Suppressor macrophage treated with lipopolysaccharide for 1 hour (primary cell): ENCODE measurements at regions not wholly inside any gene's neighbourhood (a gene's known extent, or its start where the extent isn't known, plus 50 kb on each side); places are given as distances from the start of the nearest gene placed in this dataset.
A peak's percentile ranks its signal among the peaks of the same experiment; 100 is the strongest.
"Not testable (repeated sequence)": the region's sequence is repeated elsewhere in the genome, so short reads cannot be mapped to it uniquely, and the experiment has no call there.

Experiments
- DNase-seq, 3 donors: peaks; one replicate each; pipeline ENCODE4 v3.0.0-alpha.2; 2020 to 2022

DNA sequence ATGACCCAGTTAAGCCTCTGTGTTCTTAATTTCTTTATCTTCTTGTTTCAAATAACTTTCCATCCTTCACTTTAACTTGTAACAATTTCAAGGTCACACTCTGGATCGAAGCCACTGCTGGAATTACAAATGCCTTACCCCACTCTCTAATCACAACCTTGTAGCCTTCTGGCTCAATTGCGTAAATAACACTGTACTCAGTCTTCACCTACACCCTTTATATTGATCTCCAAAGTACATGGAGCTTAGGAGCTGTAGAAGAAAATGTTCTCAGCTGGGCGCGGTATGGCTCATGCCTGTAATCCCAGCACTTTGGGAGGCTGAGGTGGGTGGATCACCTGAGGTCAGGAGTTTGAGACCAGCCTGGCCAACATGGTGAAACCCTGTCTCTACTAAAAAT lies 164.3 kb upstream of the NPSR1 start:
- DNase-seq, result no peak

GRCh38 chr7:34497153-34497777 lies 160.8 kb upstream of the NPSR1 start:
- no peak for DNase-seq

GRCh38 chr7:34501156-34501555 lies 156.9 kb upstream of the NPSR1 start:
- DNase-seq, result no peak

DNA sequence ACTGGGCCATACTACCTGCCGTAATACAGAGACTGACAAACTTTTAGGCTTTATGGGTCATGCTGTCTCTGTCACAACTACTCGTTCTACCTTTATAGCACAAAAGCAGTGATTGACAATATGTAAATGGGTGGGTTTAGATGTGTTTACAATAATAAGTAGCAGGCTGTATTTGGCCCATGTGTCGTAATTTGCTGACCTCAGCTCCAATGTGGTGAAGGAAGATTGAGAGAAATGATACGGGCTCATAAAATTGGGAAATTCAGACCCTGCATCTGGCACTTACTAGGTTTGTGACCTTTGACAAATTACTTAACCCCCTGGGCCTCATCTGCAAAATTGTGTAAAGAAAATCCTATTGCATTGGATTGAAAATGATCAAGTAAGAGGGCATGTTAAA lies 150.8 kb upstream of the NPSR1 start:
- no peak for DNase-seq

DNA sequence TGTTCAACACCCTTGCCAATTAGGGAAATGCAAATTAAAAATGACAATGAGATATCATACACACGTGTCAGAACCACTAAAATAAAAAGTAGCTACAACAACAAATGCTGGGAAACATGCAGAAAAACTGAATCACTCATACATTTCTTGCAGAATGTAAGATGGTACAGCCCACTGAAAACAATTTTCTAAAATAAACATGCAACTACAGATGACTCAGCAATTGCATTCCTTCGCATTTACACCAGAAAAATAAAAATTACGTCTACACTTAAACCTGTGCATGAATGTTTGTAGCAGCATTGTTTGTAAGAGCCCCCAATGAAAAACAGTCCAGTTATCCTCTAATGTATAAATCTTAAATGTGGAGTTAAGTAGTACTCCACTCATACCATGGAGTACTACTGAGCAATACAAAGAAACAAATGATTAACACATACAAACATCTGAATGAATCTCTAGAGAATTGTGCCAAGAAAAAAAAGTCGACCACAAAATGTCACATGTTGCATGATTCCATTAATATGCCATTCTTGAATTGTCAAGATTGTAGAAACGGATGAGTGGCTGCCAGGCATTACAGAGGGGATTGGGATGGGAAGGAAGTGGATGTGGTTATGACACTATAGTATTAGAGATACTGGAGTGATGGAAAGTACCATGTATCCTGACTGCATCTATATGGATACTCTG lies 134.6 kb upstream of the NPSR1 start:
- no peak for DNase-seq

GRCh38 chr7:34530259-34530658 lies 127.8 kb upstream of the NPSR1 start:
- DNase-seq, result no peak

DNA sequence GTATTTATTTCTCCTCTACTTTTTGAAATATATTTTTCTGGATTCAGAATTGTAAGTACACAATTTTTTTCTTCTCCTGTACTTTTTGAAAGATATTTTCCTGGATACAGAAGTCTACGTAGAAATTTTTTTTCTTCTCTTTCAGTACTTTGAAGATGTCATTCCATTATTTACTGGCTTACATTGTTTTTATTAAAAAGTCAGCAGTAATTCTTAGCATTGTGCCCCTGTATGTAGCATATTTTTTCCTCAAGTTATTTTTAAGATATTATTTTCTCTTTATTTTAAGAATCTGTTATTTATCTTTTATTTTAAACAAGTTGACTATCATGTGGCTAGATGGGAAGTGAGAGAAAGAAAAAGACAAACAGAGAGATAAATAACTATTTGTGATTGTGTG lies 119.0 kb upstream of the NPSR1 start:
- no peak for DNase-seq

DNA sequence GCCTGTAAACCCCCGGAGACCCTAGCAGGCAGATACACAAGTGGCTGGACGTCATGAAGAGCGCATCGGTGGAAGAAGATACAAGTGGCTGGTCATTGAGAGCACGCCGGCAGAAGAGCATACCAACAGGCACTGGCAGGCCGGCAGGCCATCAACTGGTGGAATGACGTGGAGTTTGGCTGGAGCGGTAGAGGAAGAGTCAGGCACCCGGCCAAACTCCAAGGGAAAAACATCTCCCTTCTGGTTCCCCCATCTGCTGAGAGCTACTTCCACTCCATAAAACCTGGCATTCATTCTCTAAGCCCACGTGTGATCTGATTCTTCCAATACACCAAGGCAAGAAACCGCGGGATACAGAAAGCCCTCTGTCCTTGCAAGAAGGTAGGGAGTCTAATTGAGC lies 113.4 kb upstream of the NPSR1 start:
- DNase-seq, result no peak

GRCh38 chr7:34550996-34551395 lies 107.0 kb upstream of the NPSR1 start:
- no peak for DNase-seq

- no peak for DNase-seq
Observed at GRCh38 chr7:34552502-34552901, 105.5 kb upstream of the NPSR1 start.

DNA sequence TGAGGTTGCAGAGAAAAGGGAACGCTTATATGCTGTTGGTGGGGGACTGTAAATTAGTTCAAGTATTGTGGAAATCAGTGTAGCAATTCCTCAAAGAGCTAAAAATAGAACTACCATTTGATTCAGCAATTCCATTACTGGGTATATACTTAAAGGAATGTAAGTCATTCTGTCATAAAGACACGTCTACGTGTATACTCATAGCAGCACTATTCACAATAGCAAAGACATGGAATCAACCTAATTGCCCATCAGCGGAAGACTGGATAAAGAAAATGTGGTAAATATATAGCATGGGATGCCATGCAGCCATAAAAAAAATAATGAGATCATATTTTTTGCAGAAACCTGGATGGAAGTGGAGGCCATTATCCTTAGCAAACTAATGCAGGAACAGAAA lies 100.0 kb upstream of the NPSR1 start:
- DNase-seq, result no peak

DNA sequence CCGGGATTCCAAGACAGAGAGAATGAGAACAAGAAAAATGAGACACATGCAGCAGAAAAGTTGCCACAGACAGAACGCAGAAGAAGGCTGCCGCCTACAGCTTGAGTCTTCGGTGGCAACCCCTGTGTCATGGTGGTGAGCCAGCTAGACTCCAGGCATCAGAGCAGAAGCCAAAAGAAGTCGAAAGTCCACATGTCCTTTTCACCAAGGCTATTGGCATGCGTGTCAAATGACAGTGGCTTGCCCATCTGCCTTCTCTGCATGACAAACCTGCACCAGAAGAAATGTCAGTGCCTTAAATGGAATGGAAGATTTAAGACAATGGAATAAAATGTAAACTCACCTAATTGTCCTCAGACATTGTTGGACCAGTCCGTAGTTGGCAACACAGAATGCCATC lies 93.9 kb upstream of the NPSR1 start:
- DNase-seq, result no peak

DNA sequence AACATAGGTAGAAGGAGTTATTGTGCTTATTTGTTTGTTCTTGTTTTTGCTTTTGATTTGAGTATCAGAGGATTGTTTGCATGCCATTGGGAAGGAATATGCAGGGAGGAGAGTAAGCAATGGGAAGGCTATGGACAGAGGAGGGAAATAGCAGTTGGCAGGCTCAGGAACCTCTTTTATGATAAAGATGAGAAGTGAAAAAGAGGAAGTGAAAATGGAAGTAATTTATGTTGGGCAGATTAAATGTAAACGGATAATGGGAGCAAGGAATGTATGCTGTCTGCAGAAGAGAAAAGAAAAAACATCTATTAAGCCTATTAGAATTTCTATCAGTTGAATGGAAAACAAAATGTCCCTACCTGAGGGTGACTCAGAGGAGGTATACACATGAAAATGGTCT lies 90.1 kb upstream of the NPSR1 start:
- peak in 1 of 3 donors; percentile 1 for DNase-seq

DNA sequence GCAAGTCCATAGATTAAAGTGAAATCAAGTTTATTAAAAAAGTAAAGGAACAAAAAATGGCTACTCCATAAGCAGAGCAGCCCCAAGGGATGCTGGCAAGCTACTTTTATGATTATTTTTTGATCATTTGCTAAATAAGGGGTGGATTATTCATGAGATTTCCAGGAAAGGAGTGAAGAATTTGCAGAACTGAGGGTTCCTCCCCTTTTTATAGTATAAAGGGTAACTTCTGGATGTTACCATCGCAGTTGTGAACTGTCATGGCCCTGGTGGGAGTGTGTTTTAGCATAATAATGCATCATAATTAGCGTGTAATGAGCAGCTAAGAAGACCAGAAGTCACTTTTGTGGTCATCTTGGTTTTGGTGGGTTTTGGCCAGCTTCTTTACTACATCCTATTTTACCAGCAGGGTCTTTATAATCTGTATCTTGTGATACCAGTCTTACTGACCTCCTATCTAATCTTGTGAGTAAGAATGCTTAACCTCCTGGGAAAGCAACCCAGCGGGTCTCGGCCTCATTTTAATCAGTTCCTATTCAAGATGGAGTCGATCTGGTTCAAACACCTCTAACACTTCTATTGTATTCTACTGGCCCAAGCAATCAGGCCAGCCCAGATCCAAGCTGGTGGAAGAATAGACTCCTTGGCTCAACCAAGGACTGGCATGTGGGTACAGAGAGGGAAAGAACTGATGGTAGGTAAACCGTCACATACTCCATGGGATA lies 87.9 kb upstream of the NPSR1 start:
- no peak for DNase-seq

DNA sequence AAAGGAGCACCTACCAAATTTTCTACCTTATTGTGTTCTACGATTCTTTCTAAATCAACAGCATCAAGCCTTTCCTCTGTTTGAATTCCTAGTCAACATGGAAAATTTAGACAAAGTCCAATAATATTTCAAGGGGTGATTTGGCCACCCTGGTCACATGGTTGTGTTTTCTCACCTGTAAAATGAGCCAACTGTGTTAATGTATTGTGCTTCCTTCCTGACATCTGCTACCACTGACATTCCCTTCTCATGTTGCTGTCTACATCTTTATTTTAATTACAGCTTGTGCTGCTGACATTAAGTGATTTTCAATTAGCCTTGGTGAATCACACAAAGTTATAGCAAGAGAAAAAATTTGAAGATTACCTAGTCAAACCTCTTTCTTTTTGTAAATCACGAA lies 83.0 kb upstream of the NPSR1 start:
- no peak for DNase-seq

GRCh38 chr7:34577934-34578333 lies 80.1 kb upstream of the NPSR1 start:
- not testable (repeated sequence) for DNase-seq

DNA sequence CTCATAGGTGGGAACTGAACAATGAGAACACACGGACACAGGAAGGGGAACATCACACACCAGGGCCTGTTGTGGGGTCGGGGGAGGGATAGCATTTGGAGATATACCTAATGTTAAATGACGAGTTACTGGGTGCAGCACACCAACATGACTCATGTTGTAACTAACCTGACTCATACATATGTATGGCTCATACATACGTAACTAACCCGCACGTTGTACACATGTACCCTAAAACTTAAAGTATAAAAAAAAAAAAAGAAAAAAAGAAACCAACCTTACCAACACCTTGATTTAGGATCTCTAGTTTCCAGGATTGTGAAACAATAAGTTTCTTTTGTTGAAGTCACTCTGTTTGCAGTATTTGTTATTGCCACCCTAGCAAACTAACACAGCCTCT lies 76.3 kb upstream of the NPSR1 start:
- not testable (repeated sequence) for DNase-seq

DNA sequence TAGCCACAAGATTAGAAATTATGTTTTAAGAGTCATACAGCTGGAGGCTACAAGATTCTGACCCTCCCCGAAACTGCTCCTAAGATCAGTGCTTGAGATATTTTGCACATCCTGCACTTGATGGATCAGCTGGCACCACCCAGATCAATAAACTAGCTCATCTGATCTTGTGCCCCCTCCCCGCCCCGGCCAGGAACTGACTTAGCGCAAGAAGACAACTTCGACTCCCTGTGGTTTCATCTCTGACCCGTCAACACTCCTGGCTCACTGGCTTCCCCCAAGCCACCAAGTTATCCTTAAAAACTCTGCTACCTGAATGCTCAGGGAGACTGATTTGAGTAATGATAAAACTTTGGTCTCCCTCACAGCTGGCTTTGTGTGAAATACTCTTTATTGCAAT lies 73.5 kb upstream of the NPSR1 start:
- no peak for DNase-seq

- no peak for DNase-seq
Observed at GRCh38 chr7:34596887-34597286, 61.1 kb upstream of the NPSR1 start.

GRCh38 chr7:34603711-34604444 lies 54.1 kb upstream of the NPSR1 start:
- no peak for DNase-seq
